ENCODE measurements at regions not wholly inside any gene's neighbourhood (a gene's known extent, or its start where the extent isn't known, plus 50 kb on each side); places are given as distances from the start of the nearest gene placed in this dataset.

DNA sequence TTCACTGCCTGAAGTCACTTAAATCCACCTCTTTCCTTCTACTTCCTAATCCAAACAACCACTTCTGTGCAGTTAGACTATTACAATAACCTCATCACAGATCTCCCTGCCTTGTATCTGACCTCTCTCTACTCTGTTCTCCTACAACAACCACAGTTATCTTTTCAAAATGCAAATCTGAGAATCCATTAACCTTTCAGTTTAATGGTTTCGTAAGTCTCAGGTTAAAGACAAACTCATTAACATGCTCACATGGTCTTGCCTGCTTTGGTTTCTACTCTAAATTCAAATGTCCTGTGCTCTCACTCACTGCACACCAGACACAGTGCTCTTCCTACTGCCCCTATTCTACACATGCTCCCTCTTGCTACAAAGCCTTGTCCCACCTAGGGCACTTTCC is 406.5 kb upstream of the THBS1 start (continued):
- no peak for TF ChIP-seq SIN3A (conservative IDR thresholded peaks at IDR 0.05 in 1 of 2, IDR thresholded peaks at IDR 0.05 in 1 of 2; ENCODE audit: low read depth in 1 of 2, low read length in 2 of 2)
